Sigmoid colon (tissue), 4 donors: ENCODE measurements at regions not wholly inside any gene's neighbourhood (a gene's known extent, or its start where the extent isn't known, plus 50 kb on each side); places are given as distances from the start of the nearest gene placed in this dataset.

Source experiments
- POLR2A ChIP-seq, 2 donors: fragments of 450-650 bp; IDR thresholded peaks; one replicate each; pipeline ENCODE4 v1.6.1; 2016; ENCODE audit warnings: antibody characterized with exemption in 2 of 2, mild to moderate bottlenecking in 2 of 2, moderate library complexity in 2 of 2
- POLR2AphosphoS5 ChIP-seq, 4 donors: sonication (generic); formaldehyde crosslinking; IDR thresholded peaks; one replicate each; pipeline ENCODE4 v1.6.1; 2017; ENCODE audit warnings: antibody characterized with exemption in 4 of 4
- TF ChIP-seq, protein P1 (sequence below), 4 experiments: fragments of 450-650 bp in 3 of 4; fragments of 200-600 bp in 1 of 4; IDR thresholded peaks; one replicate each; pipeline ENCODE4 v1.5.1; 2016 to 2019; ENCODE audit warnings: antibody characterized with exemption in 4 of 4, mild to moderate bottlenecking in 3 of 4, moderate library complexity in 2 of 4

DNA sequence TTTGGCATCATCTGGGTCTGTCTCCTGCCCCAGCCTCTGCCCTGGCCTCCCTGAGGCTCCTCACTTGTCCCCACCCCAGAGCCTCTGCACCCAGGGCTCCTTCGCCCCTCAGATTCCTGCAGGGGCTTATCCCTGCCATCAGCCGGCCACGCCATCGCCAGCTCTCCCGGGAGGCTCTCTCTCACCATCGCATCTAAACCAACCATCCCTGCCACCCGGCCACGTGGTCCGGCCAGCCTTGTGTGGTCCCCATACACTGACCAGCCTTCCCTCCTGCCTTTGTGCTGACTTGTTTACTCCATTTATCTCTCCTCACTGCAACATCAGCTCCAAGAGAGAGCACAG is 134.3 kb upstream of the IQSEC1 start:
- TF ChIP-seq, protein P1, sequence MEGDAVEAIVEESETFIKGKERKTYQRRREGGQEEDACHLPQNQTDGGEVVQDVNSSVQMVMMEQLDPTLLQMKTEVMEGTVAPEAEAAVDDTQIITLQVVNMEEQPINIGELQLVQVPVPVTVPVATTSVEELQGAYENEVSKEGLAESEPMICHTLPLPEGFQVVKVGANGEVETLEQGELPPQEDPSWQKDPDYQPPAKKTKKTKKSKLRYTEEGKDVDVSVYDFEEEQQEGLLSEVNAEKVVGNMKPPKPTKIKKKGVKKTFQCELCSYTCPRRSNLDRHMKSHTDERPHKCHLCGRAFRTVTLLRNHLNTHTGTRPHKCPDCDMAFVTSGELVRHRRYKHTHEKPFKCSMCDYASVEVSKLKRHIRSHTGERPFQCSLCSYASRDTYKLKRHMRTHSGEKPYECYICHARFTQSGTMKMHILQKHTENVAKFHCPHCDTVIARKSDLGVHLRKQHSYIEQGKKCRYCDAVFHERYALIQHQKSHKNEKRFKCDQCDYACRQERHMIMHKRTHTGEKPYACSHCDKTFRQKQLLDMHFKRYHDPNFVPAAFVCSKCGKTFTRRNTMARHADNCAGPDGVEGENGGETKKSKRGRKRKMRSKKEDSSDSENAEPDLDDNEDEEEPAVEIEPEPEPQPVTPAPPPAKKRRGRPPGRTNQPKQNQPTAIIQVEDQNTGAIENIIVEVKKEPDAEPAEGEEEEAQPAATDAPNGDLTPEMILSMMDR (IDR thresholded peaks at IDR 0.05) = no peak
- TF ChIP-seq POLR2AphosphoS5 (IDR thresholded peaks at IDR 0.05) = no peak
- TF ChIP-seq POLR2A (IDR thresholded peaks at IDR 0.05) = no peak
